Skeletal muscle satellite cell (primary cell): ENCODE measurements at regions not wholly inside any gene's neighbourhood (a gene's known extent, or its start where the extent isn't known, plus 50 kb on each side); places are given as distances from the start of the nearest gene placed in this dataset.

ENCODE experiments used
- H3K27me3 ChIP-seq: 2 replicates; pipeline ENCODE4 v1.7.0; 2013; ENCODE audit warnings: low read length; ENCODE audit not compliant: control insufficient read depth, insufficient read depth
- H3K36me3 ChIP-seq: 2 replicates; pipeline ENCODE4 v1.7.0; 2013; ENCODE audit warnings: mild to moderate bottlenecking, control low read depth, low read length; ENCODE audit not compliant: insufficient read depth
- H3K4me1 ChIP-seq: 2 replicates; pipeline ENCODE4 v1.7.0; 2013; ENCODE audit warnings: low read length; ENCODE audit not compliant: control insufficient read depth, insufficient read depth
- H3K4me2 ChIP-seq: 2 replicates; pipeline ENCODE4 v1.7.0; 2013; ENCODE audit warnings: mild to moderate bottlenecking, low read length
- H3K4me3 ChIP-seq: 2 replicates; pipeline ENCODE4 v1.7.0; 2013; ENCODE audit warnings: low read length
- H3K9ac ChIP-seq: 2 replicates; pipeline ENCODE4 v1.7.0; 2013; ENCODE audit warnings: mild to moderate bottlenecking, low read depth, low read length, moderate library complexity
- H3K9me3 ChIP-seq: replicated peaks from 2 replicates; pipeline ENCODE4 v1.7.0; 2013; ENCODE audit warnings: mild to moderate bottlenecking, control low read depth, low read length

GRCh38 chr16:85396879-85397871 lies 215.9 kb upstream of the GSE1 start:
- H3K27me3 ChIP-seq: no peaks in the 10 kb centered on the region
- H3K9ac ChIP-seq: peak overlapping the region; percentile 73
- no peaks in the 10 kb centered on the region for H3K36me3 ChIP-seq
- no peak overlapping the region for H3K4me2 ChIP-seq
- no peak overlapping the region for H3K4me3 ChIP-seq
- peaks cover 30% of the 10 kb centered on the region for H3K4me1 ChIP-seq
- H3K9me3 ChIP-seq: no peaks in the 10 kb centered on the region

DNA sequence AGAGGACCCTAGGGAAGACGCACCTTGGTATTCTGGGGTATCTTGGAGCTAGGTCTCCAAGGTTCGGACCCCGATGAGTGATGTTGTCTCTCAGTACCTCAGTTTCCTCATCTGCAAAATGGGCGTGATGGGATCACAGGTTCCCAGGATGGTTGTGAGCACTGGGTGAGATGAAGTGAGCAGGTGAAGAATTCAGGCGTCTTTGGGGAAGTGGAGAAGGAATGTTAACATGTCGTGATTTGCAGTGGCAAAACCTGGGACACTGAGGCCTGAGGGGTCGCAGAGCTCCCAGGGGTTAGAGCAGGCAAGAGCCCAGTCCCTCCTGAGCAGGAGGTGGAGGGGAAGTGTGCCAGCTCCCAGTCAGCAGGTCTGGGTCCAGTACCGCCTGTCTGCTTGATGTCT lies 215.1 kb upstream of the GSE1 start:
- Histone ChIP-seq H3K9ac (no peak overlapping the region), H3K4me2 (no peak overlapping the region), H3K9me3 (no peaks in the 10 kb centered on the region), H3K4me3 (no peak overlapping the region), H3K36me3 (no peaks in the 10 kb centered on the region), H3K27me3 (no peaks in the 10 kb centered on the region), H3K4me1 (peaks cover 35% of the 10 kb centered on the region)

- H3K9ac ChIP-seq: no peak overlapping the region
- H3K4me1 ChIP-seq: peaks cover 36% of the 10 kb centered on the region
- H3K27me3 ChIP-seq: no peaks in the 10 kb centered on the region
- no peaks in the 10 kb centered on the region for H3K9me3 ChIP-seq
- no peaks in the 10 kb centered on the region for H3K36me3 ChIP-seq
- H3K4me3 ChIP-seq: no peak overlapping the region
- no peak overlapping the region for H3K4me2 ChIP-seq
Observed at GRCh38 chr16:85398688-85399582, 214.2 kb upstream of the GSE1 start.

DNA sequence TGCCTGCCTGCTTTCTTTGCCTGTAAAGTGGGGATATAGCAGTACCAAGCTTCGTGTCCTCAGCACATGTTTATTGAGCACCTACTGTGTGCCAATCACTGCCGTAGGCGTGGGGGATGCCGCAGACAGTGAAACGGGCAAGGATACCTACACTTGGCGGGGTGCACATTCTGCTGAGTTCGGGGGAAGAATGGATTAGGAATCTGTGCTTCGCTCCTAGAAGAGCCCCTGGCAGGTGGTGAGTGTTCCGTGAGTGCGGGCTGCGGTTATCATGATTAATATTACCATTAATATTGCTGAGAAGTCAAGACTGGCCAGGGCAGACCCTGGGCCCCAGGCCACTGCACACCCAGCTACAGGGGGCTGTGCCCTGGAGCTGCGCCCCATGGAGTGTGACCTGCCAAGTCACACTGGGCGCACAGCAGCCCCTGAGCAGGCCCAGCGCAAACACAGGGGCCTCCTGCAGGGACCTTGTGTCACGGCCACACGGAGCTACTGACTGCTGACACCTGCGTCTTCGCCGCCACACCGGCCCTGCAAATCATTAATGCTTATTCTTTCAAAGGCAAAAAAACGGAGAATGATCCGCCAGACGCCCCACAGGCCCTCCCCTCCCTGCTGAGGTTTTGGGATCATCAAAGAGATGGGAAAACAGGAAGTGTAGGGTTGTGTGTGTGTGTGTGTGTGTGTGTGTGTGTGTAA lies 213.4 kb upstream of the GSE1 start:
- Histone ChIP-seq H3K27me3 (no peaks in the 10 kb centered on the region), H3K4me3 (no peak overlapping the region), H3K4me1 (peaks cover 28% of the 10 kb centered on the region), H3K9ac (no peak overlapping the region), H3K4me2 (no peak overlapping the region), H3K9me3 (no peaks in the 10 kb centered on the region), H3K36me3 (no peaks in the 10 kb centered on the region)

- H3K9me3 ChIP-seq: no peaks in the 10 kb centered on the region
- no peak overlapping the region for H3K9ac ChIP-seq
- H3K4me3 ChIP-seq: no peak overlapping the region
- H3K4me1 ChIP-seq: peaks cover 22% of the 10 kb centered on the region
- H3K27me3 ChIP-seq: no peaks in the 10 kb centered on the region
- no peaks in the 10 kb centered on the region for H3K36me3 ChIP-seq
- H3K4me2 ChIP-seq: no peak overlapping the region
Observed at GRCh38 chr16:85400305-85401205, 212.6 kb upstream of the GSE1 start.

GRCh38 chr16:85401370-85401916 lies 211.7 kb upstream of the GSE1 start:
- no peaks in the 10 kb centered on the region for H3K9me3 ChIP-seq

GRCh38 chr16:85401917-85402766 lies 211.0 kb upstream of the GSE1 start:
- H3K9ac ChIP-seq: no peak overlapping the region
- H3K36me3 ChIP-seq: no peaks in the 10 kb centered on the region
- H3K4me3 ChIP-seq: no peak overlapping the region
- no peaks in the 10 kb centered on the region for H3K9me3 ChIP-seq
- H3K4me1 ChIP-seq: peaks cover 8% of the 10 kb centered on the region
- no peaks in the 10 kb centered on the region for H3K27me3 ChIP-seq
- no peak overlapping the region for H3K4me2 ChIP-seq

More at GRCh38 chr16:85401370-85401916, 211.7 kb upstream of the GSE1 start:
- Histone ChIP-seq H3K27me3 (no peaks in the 10 kb centered on the region), H3K4me3 (no peak overlapping the region), H3K36me3 (no peaks in the 10 kb centered on the region), H3K9ac (no peak overlapping the region), H3K4me2 (no peak overlapping the region), H3K4me1 (peaks cover 13% of the 10 kb centered on the region)

- no peaks in the 10 kb centered on the region for H3K27me3 ChIP-seq
- no peak overlapping the region for H3K4me2 ChIP-seq
- H3K4me1 ChIP-seq: peaks cover 8% of the 10 kb centered on the region
- no peaks in the 10 kb centered on the region for H3K9me3 ChIP-seq
- no peaks in the 10 kb centered on the region for H3K36me3 ChIP-seq
- H3K4me3 ChIP-seq: no peak overlapping the region
- no peak overlapping the region for H3K9ac ChIP-seq
Observed at GRCh38 chr16:85402910-85403692, 210.0 kb upstream of the GSE1 start.

DNA sequence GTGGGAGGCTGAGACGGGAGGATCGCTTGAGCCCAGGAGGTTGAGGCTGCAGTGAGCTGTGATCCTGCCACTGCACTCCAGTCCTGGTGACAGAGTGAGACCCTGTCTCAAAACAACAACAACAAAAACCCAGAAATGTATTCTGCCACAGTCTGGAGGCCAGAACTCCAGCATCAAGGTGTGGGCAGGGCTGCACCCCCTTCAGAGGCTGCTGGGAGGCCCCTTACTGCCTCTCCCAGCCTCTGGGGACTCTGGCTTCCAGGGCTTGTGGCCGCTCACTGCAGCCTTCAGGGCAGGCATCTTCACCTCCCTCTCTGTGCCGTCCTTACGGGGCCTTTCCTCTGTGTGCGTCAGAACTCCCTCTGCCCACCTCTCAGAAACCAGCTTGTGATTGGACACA lies 209.4 kb upstream of the GSE1 start:
- no peak overlapping the region for H3K4me2 ChIP-seq
- no peaks in the 10 kb centered on the region for H3K27me3 ChIP-seq
- H3K4me1 ChIP-seq: peaks cover 8% of the 10 kb centered on the region
- H3K4me3 ChIP-seq: no peak overlapping the region
- no peaks in the 10 kb centered on the region for H3K36me3 ChIP-seq
- H3K9ac ChIP-seq: no peak overlapping the region
- no peaks in the 10 kb centered on the region for H3K9me3 ChIP-seq
